Fibroblast of skin of right quadriceps (primary cell): ENCODE measurements at regions not wholly inside any gene's neighbourhood (a gene's known extent, or its start where the extent isn't known, plus 50 kb on each side); places are given as distances from the start of the nearest gene placed in this dataset.

Experiments
- DNase-seq: peaks from one replicate; pipeline ENCODE4 v3.0.0-alpha.2; 2013

DNA sequence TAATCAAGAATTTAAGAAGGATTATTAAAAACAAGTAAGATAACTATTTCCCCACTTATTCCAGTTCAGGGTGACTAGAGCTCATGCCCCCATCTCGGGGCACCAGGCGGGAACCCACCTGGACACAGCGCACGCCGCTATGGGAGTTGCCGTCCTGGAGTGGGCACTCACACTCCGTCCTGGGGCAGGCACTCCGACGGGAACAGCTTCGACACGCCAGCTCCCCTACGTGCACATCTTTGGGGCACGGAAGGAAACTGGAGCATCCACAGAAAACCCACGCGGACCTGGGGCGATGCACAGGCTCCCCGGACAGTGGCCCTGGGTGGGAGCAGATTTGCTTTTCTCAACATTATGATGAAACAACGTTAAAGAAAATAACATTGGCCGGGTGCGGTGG is 52.0 kb upstream of the GATA5 start:
- no peak for DNase-seq

DNA sequence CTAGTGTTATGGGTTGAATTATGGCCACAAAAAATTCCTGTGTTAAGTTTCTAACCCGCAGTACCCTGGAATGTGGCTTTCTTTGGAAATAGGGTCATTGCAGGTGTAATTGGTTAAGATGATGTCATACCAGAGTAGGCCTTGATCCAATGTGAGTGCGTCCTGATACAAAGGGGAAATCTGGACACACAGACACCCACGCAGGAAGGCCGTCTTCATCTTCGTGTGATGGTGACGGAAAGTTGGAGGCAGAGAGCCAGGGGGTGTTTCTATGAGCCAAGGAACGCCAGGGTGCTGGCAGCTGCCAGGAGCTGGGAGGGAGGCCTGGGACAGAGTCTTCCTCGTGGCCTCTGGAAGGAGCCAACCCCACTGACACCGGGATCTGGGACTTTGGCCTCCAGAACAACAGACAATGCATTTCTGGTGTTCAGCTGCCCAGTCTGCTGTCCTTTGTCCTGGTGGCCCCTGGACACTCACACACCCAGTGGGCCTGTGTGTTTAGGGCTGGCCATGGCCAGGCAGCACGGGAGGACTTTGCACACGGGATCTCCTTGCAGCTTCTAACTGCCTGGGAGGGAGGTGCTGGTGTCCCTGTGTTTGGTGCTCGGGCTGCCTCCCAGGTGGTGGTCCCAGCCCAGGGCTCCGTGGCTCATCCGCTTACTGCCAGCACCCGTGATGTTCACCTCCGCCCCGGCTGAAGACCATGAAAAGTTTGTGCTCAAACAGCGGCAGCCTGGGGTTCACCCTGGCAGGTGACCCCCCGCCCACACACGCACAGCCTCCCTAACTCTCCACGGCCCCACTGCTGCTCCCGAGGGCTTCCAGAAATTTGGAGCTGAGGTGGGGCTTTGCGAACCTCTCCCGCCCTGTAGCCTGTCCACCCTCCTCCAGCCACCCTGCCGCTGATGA is 53.4 kb upstream of the GATA5 start:
- no peak for DNase-seq

DNA sequence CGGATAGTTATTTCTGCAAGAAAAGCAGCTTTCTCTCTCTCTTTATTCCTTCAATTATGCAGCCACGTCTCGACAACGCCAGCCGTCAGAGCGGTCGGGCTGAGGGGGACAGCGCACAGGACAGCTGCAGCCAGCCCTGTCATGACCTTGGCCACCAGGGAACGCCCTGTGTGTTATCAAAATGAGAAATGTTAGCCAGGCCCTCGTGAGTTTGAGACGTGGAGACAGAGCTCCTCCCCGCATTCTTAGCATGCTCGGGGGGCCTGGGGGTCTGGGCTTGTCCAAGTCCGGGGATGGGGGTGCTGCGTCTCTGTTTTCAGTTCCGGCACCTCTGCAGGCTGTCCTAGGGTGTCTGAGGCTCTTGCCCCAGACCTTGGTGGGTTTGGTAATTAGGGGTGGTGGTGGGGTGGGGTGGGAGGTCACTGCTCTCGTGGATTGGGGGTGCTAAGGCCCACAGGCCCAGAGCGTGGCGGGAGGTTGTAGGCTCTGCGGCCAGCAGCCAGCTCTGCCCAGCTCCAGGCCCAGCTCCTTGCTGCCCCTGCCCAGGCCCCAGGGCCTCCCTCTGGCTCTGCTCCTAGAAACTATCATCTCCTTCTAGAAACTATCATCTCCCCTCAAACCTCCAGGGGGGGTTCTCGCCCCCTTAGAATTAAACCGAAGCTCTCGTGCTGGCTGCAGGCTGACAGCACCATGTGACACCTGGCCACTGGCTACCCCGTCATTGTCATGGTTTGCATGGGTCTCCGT is 54.3 kb upstream of the GATA5 start:
- no peak for DNase-seq

DNA sequence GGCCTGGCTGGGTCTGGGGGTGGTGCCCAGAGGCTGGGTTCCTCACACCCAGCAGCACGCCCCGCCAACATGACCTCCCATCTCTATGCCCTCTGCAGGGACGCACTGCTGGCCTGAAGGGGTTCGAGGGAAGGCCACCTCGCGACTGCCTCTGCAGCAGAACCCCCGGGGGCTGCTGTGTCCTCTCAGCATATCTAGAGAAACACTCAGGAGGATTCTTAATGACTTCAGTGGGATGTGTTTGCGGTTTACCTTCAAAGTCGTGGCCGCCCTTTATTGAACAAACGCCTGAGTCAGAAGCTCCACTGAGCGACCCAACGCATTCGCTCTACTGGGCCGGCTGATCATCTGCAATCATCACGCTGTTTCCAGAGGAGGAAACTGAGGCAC is 54.8 kb upstream of the GATA5 start:
- DNase-seq, result no peak

DNA sequence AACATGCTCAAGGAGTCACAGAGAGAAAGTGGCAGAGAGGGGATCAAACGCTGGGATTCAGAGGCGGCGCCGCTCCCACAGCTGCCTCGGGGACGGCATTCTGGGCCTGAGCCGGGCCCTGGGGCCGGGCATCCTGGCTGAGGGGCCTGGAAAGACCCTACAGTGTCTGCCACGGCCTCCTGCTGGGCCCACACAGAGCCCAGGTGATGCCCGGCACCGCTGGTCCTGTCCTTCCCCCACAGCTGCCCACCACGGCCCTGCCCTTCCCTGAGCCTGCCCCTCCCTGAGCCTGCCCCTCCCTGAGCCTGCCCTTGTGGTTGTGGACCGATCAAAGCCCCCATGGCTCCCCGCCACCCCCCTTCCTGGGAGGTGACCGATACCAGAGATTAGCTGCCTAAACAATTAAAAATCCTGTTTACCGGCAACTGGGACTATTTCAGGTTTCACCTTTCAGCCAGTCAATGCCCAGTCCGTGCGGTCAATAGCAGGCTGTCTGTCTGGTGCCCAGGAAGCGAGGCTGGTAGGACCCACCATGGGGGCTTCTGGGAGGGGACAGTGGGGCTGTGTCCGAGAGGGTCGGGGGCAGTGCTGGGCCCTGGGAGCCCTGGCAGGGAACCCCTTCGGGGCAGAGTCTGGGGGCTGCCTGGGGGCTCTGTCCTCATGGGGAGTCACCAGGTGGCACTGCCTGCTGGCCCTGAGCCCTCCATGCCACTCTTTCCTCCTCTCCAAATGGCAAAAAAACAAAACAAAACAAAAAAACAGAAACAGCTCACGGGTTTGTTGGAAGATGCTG is 55.4 kb upstream of the GATA5 start:
- no peak for DNase-seq

DNA sequence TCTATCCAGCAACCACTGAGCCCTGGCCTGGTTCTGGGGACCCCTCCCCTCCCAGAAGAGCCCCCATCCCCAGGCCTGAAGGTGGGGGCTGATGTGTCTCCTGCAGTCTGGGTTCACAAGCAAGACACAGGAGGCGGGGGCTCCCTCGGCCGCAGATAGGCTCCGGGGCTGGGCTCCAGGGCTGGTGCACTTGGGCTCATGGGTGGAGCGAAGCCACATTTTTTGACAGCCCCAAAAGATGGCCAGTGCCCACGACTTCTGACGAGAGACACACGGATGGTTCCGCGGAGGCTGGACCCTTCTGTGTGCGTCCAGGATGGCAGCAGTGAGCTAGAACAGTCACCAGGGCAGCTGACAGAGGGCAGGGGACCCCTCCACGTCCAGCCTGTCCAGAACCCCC is 57.1 kb upstream of the GATA5 start:
- DNase-seq, result no peak

DNA sequence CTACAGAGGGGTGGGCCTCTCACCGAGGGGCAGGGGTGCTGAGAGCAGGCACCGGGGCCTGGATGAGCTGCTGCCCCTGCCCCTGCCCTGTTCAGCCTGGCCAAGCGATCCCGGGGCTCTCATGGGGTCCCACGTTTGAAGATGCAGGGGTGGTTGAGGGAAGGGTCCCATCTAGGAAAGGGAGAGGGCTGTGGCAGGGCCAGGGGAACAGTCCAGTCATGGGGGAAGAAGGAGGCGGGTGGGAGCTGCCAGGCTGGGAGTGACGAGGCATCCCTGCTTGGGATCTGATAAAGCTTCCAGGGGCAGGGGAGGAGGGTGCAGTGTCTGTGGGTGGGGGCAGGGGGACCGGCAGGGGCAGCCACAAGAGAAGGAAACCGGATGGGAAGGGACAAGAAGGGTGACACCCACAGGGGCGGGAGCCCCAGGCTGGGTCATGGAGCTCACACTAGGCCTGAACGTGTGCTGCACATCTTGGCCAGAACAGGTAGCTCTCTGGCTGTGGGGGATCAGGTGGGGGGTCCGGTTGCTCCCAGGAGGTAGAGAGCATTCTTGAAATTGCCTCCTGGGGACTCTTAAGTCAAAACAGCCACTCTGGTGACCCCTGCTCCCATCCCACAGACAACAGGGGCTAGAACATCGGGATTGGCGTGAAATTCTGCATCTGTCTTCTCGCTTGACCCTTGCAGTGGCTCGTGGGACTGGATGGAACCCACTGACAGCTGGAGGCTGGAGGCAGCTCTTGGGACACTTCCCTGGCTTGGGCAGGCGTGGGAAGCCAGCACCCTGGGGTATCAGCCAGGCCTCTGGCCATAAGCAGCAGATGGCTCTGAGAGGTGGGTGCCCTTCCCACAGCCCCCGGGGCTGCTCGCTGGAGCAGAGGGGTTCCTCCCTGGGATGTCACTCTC is 58.0 kb upstream of the GATA5 start:
- no peak for DNase-seq

DNA sequence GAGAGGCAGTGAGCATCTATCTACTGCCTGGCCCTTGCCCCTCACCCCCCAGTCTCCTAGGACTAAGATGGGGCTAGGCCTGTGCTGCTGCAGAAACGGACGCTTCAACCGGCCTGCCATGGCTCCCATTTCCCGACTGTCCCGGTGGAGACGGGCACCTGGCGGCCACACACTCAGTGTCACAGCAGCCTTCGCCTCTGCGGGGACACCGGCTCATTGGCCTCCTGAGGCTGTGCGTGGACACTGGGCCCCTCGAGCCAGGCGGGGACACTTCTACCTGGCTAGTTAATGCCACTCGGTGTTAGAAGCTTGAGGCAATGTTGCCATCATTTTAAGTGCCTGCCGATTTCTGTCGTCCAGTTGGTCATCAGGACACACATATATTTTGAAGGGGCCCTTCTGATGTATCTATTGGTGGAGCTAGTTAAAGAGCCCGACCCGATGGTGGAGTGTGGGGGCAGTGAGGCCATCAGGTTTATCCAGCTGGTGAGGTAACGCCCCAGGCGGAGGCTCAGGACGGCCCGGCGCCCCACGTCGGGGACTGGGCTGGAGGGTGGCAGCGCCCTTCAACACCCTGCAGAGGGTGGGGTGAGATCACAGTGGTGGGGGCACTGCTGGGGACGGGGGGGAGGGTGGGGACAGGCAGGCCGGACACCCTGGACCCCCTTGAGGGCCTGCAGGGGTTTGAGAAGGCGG is 58.9 kb upstream of the GATA5 start:
- DNase-seq, result no peak

DNA sequence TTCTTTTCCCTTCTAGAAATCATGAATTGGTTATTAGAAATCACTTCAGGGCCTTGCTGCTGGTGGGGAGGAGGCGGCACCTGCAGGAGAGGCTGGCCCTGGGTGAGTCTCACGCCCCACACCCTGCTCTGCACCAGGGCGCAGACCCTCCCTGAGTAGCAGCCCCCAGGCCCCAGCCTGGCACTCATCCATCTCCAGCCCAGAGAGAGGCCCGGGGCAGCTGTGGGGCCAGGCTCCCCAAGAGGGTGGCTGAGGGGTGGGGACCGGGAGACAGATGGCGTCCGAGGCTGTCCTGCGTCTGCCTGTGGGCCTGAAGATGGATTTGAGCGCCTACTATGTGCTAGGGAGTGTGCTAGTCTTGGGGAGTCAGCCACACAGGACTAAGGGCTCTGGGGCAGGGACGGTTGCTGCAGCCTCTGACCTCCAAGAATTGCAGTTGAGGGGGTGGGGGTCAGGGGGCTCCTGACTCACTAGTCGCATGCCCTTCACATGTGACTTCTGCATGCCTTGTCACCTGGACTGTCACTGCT is 59.6 kb upstream of the GATA5 start:
- DNase-seq, result no peak

DNA sequence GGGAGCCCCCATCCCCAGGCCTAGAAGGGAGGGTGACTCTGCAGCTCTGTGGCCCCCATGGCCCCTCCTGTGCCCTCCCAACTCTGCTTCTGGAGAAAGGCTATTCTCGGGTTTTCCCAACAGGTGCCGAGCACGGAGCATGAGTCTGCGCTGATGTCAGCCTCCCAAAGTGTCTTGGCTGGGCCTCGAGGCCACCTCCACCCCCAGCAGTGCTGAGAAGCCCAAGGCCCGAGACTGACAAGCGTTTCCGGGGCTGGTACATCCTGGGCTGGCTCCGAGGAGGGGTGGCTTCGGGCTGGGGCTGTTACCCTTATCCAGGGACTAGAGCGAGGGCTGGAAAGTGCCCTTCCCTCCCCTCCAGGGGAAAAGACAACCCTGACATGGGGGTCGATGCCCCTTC is 60.2 kb upstream of the GATA5 start:
- DNase-seq, result no peak

DNA sequence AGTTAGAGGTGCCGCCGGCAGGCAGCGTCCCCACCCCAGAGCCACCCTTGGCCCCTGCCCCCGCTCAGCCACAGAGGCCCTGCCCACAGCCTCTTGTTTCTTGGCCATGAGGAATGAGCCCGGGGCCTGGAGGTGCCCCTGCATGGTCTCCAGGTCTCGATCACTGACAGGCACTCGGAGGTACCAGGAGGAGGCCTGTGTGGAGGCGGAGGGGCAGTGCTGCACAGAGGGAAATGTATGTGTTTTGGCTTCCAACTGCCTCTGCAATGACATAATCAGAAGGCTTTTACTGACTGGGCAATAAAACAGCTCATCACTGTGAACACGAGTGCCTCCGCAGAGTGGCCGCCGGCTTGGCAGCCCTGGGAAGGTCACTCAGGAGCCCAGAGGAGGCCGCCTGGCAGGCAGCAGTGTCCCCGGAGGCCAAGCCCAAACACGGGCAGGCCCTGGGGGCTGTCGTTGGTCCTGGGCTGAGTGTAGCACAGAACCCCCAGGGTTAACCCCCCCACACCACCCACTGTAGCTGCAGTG is 61.1 kb upstream of the GATA5 start:
- no peak for DNase-seq

DNA sequence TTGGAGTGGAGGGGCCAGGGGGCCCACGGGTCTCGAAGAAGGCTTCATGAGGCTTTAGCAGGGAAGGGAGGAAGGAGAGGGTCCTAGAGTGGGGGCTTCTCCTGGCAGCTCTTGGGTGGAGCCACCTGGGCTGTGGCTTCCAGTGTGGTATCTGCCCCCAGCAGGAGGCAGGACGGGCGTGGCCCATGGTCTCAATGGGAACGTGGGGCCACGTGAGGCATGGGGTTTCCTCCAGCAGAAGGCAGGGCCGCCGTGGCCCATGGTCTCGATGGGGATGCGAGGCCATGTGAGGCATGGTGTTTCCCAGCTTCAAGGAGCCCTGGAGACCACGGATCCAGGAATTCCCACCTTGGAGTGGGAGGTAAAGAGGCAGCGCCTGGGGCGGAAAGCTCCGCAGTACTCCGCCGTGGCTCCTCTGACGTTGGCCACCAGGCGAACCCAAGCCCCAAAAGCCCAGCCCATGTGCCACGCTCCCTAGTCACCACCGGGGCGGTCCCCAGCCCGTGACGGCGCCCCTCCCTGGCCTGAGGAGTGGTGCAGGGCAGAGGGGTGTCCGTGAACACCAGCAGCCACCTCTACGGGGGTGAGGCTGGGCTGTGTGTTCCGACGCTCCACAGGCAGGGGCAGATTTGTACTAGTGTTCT is 62.0 kb upstream of the GATA5 start:
- DNase-seq, result no peak

DNA sequence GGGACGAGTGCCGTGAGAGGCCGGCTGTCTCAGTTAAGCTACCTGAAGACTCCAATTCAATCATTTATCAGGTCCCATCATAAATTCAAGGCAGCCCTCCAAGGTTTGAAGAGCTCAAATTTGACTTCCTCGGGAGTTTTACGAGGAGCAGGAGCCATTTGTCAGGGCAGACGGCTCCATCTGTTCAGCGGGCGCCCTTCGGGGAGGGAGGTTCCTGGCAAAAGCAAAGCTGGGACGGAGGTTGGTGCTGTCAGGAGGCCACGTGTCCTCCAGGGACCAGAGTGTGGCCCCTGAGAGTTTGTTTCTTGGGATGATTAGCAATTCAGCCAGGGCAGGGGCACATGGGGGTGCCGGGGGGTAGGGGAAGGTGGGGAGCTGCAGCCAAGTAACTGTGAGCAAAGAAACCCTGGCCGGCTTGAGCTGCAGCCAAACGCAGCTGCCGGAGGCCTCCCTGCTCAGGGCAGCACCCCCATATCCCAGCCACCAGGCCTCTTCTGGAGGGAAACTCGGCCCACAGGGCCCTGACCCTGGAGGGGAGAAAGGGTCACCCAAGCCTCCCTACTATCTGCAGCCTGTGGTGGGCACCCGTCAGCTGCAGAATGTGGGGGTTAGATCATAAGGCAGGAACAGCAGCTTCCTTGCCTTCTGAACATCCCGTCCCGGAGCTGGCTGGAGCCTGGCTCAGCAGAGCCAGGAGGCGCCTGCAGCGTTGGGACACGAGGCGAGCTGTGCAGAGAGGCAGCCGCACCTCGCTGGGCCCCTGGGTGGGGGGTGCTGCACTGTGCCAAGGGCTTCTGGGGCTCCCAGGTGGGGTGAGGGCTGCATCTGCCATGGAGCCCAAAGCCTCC is 63.6 kb upstream of the GATA5 start:
- no peak for DNase-seq

DNA sequence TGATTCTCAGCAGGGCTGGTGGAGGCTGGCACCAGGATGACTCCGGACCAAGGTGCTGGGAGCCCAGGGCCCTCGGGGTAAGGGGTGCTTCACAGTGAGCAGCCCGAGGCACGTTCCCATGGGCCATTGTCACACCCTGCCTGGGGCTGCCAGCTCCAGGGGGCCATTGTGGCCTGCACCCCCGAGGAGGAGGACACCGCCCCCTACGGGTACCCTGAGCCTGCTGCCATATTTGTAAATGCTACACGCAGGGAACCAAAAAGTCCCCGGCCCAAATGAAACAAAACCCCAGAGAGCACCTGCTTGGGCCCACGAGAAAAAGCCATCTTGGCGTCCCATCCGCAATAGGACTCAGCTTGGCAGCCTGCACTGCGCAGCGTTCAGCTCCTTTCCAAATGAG is 64.7 kb upstream of the GATA5 start:
- DNase-seq, result no peak

DNA sequence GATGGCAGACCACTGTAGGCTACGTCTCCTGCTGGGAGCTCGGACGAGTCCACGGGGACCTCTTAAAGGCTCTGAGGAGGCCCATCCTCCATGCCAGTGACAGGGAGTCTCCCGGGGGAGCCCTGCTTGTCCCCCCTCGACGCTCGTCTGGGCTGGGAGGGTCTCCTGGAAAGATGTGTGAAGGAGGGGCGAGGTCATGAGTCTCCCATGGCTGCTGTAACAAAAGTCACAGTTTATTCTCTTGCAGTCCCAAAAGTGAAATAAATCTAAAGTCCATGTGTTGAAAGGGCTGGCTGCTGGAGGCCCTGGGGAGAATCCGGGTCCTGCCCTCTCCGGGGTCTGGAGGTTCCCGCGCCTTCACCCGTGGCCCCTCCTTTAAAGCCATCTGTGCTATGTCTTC is 67.1 kb upstream of the GATA5 start:
- no peak for DNase-seq

DNA sequence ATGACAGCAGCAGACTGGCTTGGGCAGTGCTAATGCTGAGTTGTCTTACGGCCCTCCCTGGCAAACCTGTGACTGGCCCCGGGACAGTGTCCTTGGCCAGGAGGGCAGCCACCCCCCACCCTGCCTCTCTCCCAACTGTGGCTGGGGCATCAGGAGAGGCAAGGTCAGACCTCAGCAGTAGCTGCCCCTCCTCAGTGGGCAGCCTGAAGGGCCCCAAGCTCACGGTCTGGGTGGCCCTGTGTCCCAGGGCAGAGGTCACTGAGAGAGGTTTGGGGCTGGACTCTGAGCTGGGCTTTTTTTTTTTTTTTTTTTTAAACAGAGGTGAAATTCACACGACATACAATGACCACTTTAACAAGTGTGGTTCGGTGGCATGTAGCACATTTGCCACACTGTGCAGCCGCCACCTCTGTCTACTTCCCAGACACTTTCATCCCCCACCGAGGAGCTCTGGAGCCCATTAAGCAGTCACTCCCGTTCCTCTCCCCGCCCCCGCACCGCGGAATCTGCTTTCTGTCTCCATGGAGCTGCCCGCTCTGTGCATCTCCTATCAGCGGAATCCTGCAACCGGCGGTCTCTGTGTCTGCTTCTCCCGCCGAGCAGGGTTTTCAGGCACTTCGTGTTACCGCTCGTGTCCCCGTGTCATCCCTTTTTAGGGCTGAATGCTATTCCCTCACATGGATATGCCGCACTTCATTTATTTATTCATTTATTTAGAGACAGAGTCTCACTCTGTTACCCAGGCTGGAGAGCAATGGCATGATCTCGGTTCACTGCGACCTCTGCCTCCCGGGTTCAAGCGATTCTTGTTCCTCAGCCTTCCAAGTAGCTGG is 67.9 kb upstream of the GATA5 start:
- DNase-seq, result no peak

DNA sequence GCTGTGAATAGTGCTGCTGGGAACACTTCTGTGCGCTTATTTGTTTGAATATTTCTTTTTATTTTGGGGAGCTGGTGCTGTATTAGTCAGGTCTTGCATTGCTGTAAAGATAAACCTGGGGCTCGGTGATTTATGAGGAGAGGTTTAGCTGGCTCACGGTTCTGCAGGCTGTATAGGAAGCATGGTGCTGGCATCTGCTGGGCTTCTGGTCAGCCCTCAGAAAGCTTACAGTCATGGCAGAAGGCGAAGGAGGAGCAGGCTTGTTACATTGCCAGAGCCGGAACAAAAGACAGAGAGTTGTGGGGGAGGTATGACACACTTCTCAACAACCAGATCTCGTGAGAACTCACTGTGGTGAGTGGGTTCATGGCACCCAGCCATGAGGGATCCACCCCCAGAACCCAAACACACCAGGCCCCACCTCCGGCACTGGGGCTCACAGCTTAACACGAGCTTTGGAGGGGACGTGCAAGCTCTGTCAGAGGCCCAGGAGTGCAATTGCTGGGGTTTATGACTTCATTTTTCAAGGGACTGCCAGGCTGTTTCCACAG is 68.8 kb upstream of the GATA5 start:
- no peak for DNase-seq

DNA sequence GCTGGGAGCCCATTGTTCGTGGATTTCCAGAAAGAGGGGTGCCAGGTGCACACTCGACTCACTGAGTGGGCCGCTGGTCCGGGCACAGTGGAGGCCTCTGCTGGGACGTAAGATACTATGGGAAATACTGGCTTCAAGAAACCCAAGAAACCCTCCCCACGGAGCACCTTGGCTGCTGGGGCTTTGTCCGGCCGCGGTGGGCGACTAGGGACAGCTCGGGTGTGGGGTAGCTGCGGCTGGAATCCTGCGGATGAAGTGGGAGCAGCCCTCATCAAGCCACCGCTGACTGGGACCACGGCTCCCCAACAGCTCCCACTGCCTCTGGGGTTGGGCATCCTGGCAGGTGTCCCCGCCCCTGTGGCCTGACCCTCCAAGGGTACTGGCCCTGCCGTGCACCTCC is 69.5 kb upstream of the GATA5 start:
- DNase-seq, result no peak
